ENCODE measurements at regions not wholly inside any gene's neighbourhood (a gene's known extent, or its start where the extent isn't known, plus 50 kb on each side); places are given as distances from the start of the nearest gene placed in this dataset.

GRCh38 chr2:23246992-23247683 lies 137.8 kb upstream of the KLHL29 start:
- TF ChIP-seq, protein P1, sequence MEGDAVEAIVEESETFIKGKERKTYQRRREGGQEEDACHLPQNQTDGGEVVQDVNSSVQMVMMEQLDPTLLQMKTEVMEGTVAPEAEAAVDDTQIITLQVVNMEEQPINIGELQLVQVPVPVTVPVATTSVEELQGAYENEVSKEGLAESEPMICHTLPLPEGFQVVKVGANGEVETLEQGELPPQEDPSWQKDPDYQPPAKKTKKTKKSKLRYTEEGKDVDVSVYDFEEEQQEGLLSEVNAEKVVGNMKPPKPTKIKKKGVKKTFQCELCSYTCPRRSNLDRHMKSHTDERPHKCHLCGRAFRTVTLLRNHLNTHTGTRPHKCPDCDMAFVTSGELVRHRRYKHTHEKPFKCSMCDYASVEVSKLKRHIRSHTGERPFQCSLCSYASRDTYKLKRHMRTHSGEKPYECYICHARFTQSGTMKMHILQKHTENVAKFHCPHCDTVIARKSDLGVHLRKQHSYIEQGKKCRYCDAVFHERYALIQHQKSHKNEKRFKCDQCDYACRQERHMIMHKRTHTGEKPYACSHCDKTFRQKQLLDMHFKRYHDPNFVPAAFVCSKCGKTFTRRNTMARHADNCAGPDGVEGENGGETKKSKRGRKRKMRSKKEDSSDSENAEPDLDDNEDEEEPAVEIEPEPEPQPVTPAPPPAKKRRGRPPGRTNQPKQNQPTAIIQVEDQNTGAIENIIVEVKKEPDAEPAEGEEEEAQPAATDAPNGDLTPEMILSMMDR (tag by site-specific recombination; IDR thresholded peaks at IDR 0.05) = no peak
- no peak for TF ChIP-seq ZNF530 (tag by site-specific recombination; IDR thresholded peaks at IDR 0.05; ENCODE audit: low read depth)
- TF ChIP-seq EGR2 (tag by site-specific recombination; IDR thresholded peaks at IDR 0.05; ENCODE audit: low read depth) = no peak
- no peak for TF ChIP-seq PRDM4 (tag by site-specific recombination; IDR thresholded peaks at IDR 0.05)

Measured in HEK293 (cell line).